ENCODE measurements at regions not wholly inside any gene's neighbourhood (a gene's known extent, or its start where the extent isn't known, plus 50 kb on each side); places are given as distances from the start of the nearest gene placed in this dataset.

GRCh38 chr22:22703715-22704114 lies 59.3 kb downstream of the GGTLC2 start:
- in situ Hi-C loops (cut with MboI; ENCODE audit: low pct_unique_long_range_greater_than_20kb, low sequenced_read_pairs, unreplicated experiment) = no loop called here
- no peak for TF ChIP-seq CTCF (IDR thresholded peaks at IDR 0.05; ENCODE audit: extremely low read depth, insufficient read depth, missing control alignments)
- DNase-seq (ENCODE audit: low spot score) = no peak

GRCh38 chr22:22704156-22704946 lies 59.9 kb downstream of the GGTLC2 start:
- in situ Hi-C loops (cut with MboI; ENCODE audit: low pct_unique_long_range_greater_than_20kb, low sequenced_read_pairs, unreplicated experiment) = no loop called here

GRCh38 chr22:22705328-22706100 lies 61.1 kb downstream of the GGTLC2 start:
- in situ Hi-C loops (cut with MboI; ENCODE audit: low pct_unique_long_range_greater_than_20kb, low sequenced_read_pairs, unreplicated experiment) = no loop called here
- TF ChIP-seq CTCF (IDR thresholded peaks at IDR 0.05; ENCODE audit: extremely low read depth, insufficient read depth, missing control alignments) = no peak
- no peak for DNase-seq (ENCODE audit: low spot score)

More at GRCh38 chr22:22704156-22704946, 59.9 kb downstream of the GGTLC2 start:
- no peak for TF ChIP-seq CTCF (IDR thresholded peaks at IDR 0.05; ENCODE audit: extremely low read depth, insufficient read depth, missing control alignments)
- DNase-seq (ENCODE audit: low spot score) = no peak

GRCh38 chr22:22706253-22706915 lies 62.0 kb downstream of the GGTLC2 start:
- DNase-seq (ENCODE audit: low spot score) = no peak
- no peak for TF ChIP-seq CTCF (IDR thresholded peaks at IDR 0.05; ENCODE audit: extremely low read depth, insufficient read depth, missing control alignments)
- in situ Hi-C loops (cut with MboI; ENCODE audit: low pct_unique_long_range_greater_than_20kb, low sequenced_read_pairs, unreplicated experiment) = no loop called here

GRCh38 chr22:22709719-22710445 lies 65.5 kb downstream of the GGTLC2 start:
- in situ Hi-C loops (cut with MboI; ENCODE audit: low pct_unique_long_range_greater_than_20kb, low sequenced_read_pairs, unreplicated experiment) = no loop called here
- TF ChIP-seq CTCF (IDR thresholded peaks at IDR 0.05; ENCODE audit: extremely low read depth, insufficient read depth, missing control alignments) = no peak
- DNase-seq (ENCODE audit: low spot score) = no peak
